NT2/D1 (cell line): ENCODE measurements at regions not wholly inside any gene's neighbourhood (a gene's known extent, or its start where the extent isn't known, plus 50 kb on each side); places are given as distances from the start of the nearest gene placed in this dataset.

Experiments used
- SUZ12 ChIP-seq: IDR thresholded peaks from 2 replicates; pipeline ENCODE4 v1.6.1; 2011; ENCODE audit not compliant: insufficient read length, insufficient read depth; ENCODE audit errors: extremely low read depth
- YY1 ChIP-seq: IDR thresholded peaks from 2 replicates; pipeline ENCODE4 v1.6.1; 2011; ENCODE audit not compliant: insufficient read length, insufficient read depth
- ZNF274 ChIP-seq: IDR thresholded peaks from 2 replicates; pipeline ENCODE4 v1.6.1; 2011; ENCODE audit warnings: mild to moderate bottlenecking, low read depth, low read length

DNA sequence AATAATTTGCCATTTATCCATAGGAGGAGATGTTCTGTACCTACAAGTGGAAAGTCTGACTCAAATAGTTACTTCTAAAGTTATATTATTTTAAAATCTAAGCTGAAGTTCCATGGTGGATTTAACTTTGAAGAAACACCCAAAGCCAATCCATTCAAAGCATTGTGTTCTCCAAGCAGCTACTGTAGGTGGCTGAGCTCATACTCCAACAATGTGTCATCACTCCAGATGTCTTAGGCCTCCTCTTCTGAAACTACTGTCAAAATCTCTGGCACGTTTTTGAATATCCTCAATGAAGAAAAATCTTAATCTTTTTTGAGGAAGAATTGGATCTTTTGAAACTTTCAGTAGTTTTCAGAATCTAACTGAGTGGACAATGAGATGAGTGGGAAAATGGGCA is 169.1 kb downstream of the PTEN start:
- no peak for TF ChIP-seq YY1
- TF ChIP-seq SUZ12 = no peak
- no peak for TF ChIP-seq ZNF274
